Hepatocyte (in vitro differentiated cells): ENCODE measurements at regions not wholly inside any gene's neighbourhood (a gene's known extent, or its start where the extent isn't known, plus 50 kb on each side); places are given as distances from the start of the nearest gene placed in this dataset.

ENCODE experiments used
- CTCF ChIP-seq: fragments of 200-600 bp; sonication (generic); IDR thresholded peaks from 2 replicates; pipeline ENCODE4 v1.5.1; 2016; ENCODE audit warnings: antibody characterized with exemption, mild to moderate bottlenecking; ENCODE audit not compliant: poor library complexity
- EZH2 ChIP-seq: fragments of 200-600 bp; sonication (generic); IDR thresholded peaks from 2 replicates; pipeline ENCODE4 v1.6.1; 2016; ENCODE audit warnings: antibody characterized with exemption, mild to moderate bottlenecking, borderline replicate concordance

DNA sequence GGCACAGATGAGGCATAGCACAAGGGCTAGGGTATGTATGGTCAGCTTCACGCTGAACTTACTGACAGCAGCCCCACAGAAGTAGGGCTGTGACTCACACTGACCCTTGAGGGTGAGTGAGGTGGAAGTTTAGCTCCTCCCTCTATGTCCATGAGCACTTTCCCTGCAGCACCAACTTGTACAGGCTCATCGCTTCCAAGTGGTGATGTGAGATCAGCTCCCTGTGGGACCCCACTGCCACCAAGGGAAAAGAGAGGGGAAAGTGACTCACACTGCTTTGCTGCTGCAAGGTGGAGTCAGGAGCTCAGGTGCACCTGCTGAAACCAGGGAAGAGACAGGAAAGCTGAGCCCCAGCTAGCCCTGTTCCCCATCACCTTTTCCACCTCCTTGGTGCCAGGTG lies 91.5 kb downstream of the TEX51 start:
- TF ChIP-seq CTCF (no peak), EZH2 (no peak)
